ENCODE measurements at regions not wholly inside any gene's neighbourhood (a gene's known extent, or its start where the extent isn't known, plus 50 kb on each side); places are given as distances from the start of the nearest gene placed in this dataset.

GRCh38 chrX:63993936-63994335, 208.9 kb upstream of the ARHGEF9 start:
- WGBS, 2 donors: 54 to 63% methylated on average over 4 of the region's 4 CpGs

GRCh38 chrX:63985906-63986305, 200.9 kb upstream of the ARHGEF9 start:
- TF ChIP-seq CTCF (IDR thresholded peaks at IDR 0.05): no peak
- WGBS, 2 donors: 78 to 83% methylated on average over 7 of the region's 7 CpGs
- ATAC-seq (no peak), DNase-seq (no peak)
- peaks cover 0 to 1% (median 0%) of the 10 kb centered on the region in 11 donors for H3K9me3 ChIP-seq
- no peaks in the 10 kb centered on the region for H3K27me3 ChIP-seq
- intact Hi-C loops (cut with DNase I): no loop called here
- no peaks in the 10 kb centered on the region for H3K36me3 ChIP-seq
- no peaks in the 10 kb centered on the region for H3K4me1 ChIP-seq
- H3K4me3 ChIP-seq: no peak overlapping the region
- H3K27ac ChIP-seq: no peak overlapping the region

More at GRCh38 chrX:63993936-63994335, 208.9 kb upstream of the ARHGEF9 start:
- Histone ChIP-seq H3K4me3 (no peak overlapping the region), H3K4me1 (no peaks in the 10 kb centered on the region), H3K36me3 (no peaks in the 10 kb centered on the region), H3K27ac (no peak overlapping the region), H3K9me3 (peaks cover 0 to 4% (median 0%) of the 10 kb centered on the region in 11 donors), H3K27me3 (no peaks in the 10 kb centered on the region)
- ATAC-seq (no peak), DNase-seq (no peak)
- intact Hi-C loops (cut with DNase I): no loop called here
- no peak for TF ChIP-seq CTCF (IDR thresholded peaks at IDR 0.05)

- intact Hi-C loops (cut with DNase I): no loop called here
- no peak for ATAC-seq
- H3K9me3 ChIP-seq: peaks cover 0 to 26% (median 0%) of the 10 kb centered on the region in 11 donors
- no peaks in the 10 kb centered on the region for H3K36me3 ChIP-seq
- no peak overlapping the region for H3K27ac ChIP-seq
- no peak for DNase-seq
- 100% methylated on average over 1 of the region's 1 CpG for WGBS, 2 donors
- no peaks in the 10 kb centered on the region for H3K4me1 ChIP-seq
- H3K4me3 ChIP-seq: no peak overlapping the region
- no peak for TF ChIP-seq CTCF (IDR thresholded peaks at IDR 0.05)
- H3K27me3 ChIP-seq: no peaks in the 10 kb centered on the region
These were observed 194.5 kb upstream of the ARHGEF9 start for GRCh38 chrX:63979480-63979879.

- Histone ChIP-seq H3K4me3 (no peak overlapping the region), H3K9me3 (no peaks in the 10 kb centered on the region), H3K4me1 (no peaks in the 10 kb centered on the region), H3K27me3 (no peaks in the 10 kb centered on the region), H3K27ac (no peak overlapping the region), H3K36me3 (no peaks in the 10 kb centered on the region)
- 22 to 60% methylated on average over 1 of the region's 1 CpG for WGBS, 2 donors
- DNase-seq (no peak), ATAC-seq (no peak)
- intact Hi-C loops (cut with DNase I): no loop called here
- TF ChIP-seq CTCF (IDR thresholded peaks at IDR 0.05): no peak
These were observed 182.5 kb upstream of the ARHGEF9 start for GRCh38 chrX:63967551-63967950.
